Forelimb muscle (tissue), 1 donor: ENCODE measurements at regions not wholly inside any gene's neighbourhood (a gene's known extent, or its start where the extent isn't known, plus 50 kb on each side); places are given as distances from the start of the nearest gene placed in this dataset.

ENCODE experiments used
- DNase-seq: peaks from one replicate; pipeline ENCODE4 v3.0.0-alpha.2; 2013; ENCODE audit warnings: low read depth

GRCh38 chr1:112219267-112219666 lies 176.7 kb upstream of the CTTNBP2NL start:
- no peak for DNase-seq

GRCh38 chr1:112230232-112230631 lies 165.8 kb upstream of the CTTNBP2NL start:
- no peak for DNase-seq

GRCh38 chr1:112231331-112231730 lies 164.7 kb upstream of the CTTNBP2NL start:
- no peak for DNase-seq

GRCh38 chr1:112232848-112233247 lies 163.2 kb upstream of the CTTNBP2NL start:
- no peak for DNase-seq

- DNase-seq: no peak
These were observed 161.3 kb upstream of the CTTNBP2NL start for GRCh38 chr1:112234710-112235109.

GRCh38 chr1:112237983-112238545 lies 157.9 kb upstream of the CTTNBP2NL start:
- no peak for DNase-seq

GRCh38 chr1:112239683-112240330 lies 156.2 kb upstream of the CTTNBP2NL start:
- DNase-seq: no peak

- no peak for DNase-seq
These were observed 153.5 kb upstream of the CTTNBP2NL start for GRCh38 chr1:112242470-112242869.

- DNase-seq: no peak
These were observed 151.9 kb upstream of the CTTNBP2NL start for GRCh38 chr1:112244131-112244530.

GRCh38 chr1:112245114-112245513 lies 150.9 kb upstream of the CTTNBP2NL start:
- no peak for DNase-seq

GRCh38 chr1:112247036-112247597 lies 148.9 kb upstream of the CTTNBP2NL start:
- no peak for DNase-seq

- no peak for DNase-seq
These were observed 148.1 kb upstream of the CTTNBP2NL start for GRCh38 chr1:112247961-112248360.

- DNase-seq: no peak
These were observed 145.1 kb upstream of the CTTNBP2NL start for GRCh38 chr1:112250892-112251291.

- no peak for DNase-seq
These were observed 144.1 kb upstream of the CTTNBP2NL start for GRCh38 chr1:112251766-112252506.

GRCh38 chr1:112253366-112253765 lies 142.6 kb upstream of the CTTNBP2NL start:
- no peak for DNase-seq

GRCh38 chr1:112255080-112255479 lies 140.9 kb upstream of the CTTNBP2NL start:
- DNase-seq: no peak

- DNase-seq: no peak
These were observed 139.6 kb upstream of the CTTNBP2NL start for GRCh38 chr1:112256411-112256810.

- no peak for DNase-seq
These were observed 138.8 kb upstream of the CTTNBP2NL start for GRCh38 chr1:112257043-112257835.

GRCh38 chr1:112260699-112261098 lies 135.3 kb upstream of the CTTNBP2NL start:
- no peak for DNase-seq

- DNase-seq: no peak
These were observed 133.7 kb upstream of the CTTNBP2NL start for GRCh38 chr1:112262316-112262715.

- DNase-seq: no peak
These were observed 133.0 kb upstream of the CTTNBP2NL start for GRCh38 chr1:112263042-112263441.

- no peak for DNase-seq
These were observed 132.6 kb upstream of the CTTNBP2NL start for GRCh38 chr1:112263453-112263852.
